WTC11 (cell line): ENCODE measurements at regions not wholly inside any gene's neighbourhood (a gene's known extent, or its start where the extent isn't known, plus 50 kb on each side); places are given as distances from the start of the nearest gene placed in this dataset.

ENCODE experiments used
- ATAC-seq: fragments of 200-7000 bp; cut with Tn5 transposase; 2 replicates; pipeline ENCODE4 v1.10.0; 2021; ENCODE audit warnings: mild to moderate bottlenecking, moderate library complexity
- CTCF ChIA-PET: fragments of 300-600 bp; sonication (Branson Sonifier 250); formaldehyde crosslinking; loops from one replicate; lab custom pipeline; 2021; ENCODE audit warnings: antibody characterized with exemption; lab: Charles Lee
- POLR2A ChIA-PET: fragments of 350-600 bp; sonication (Branson Sonifier 250); formaldehyde crosslinking; loops from one replicate; lab custom pipeline; 2021; ENCODE audit warnings: antibody characterized with exemption; lab: Charles Lee
- DNase-seq: peaks from one replicate; pipeline ENCODE4 v3.0.0; 2021; ENCODE audit warnings: low spot score
- H3K27ac Mint-ChIP-seq: 2 replicates; pipeline ENCODE4 v1.8.0; 2021; ENCODE audit warnings: mixed read lengths
- H3K27me3 Mint-ChIP-seq: 2 replicates; pipeline ENCODE4 v1.8.0; 2021; ENCODE audit warnings: low read depth, mild to moderate bottlenecking, moderate library complexity, mixed read lengths
- H3K36me3 Mint-ChIP-seq: 2 replicates; pipeline ENCODE4 v1.8.0; 2021; ENCODE audit warnings: mixed read lengths
- H3K4me1 Mint-ChIP-seq: 2 replicates; pipeline ENCODE4 v1.8.0; 2022; ENCODE audit warnings: mixed read lengths
- H3K4me3 Mint-ChIP-seq: 2 replicates; pipeline ENCODE4 v1.8.0; 2021; ENCODE audit warnings: mild to moderate bottlenecking, moderate library complexity, mixed read lengths
- H3K9me3 Mint-ChIP-seq: 2 replicates; pipeline ENCODE4 v1.8.0; 2021; ENCODE audit warnings: mixed read lengths
- AFF4 ChIP-seq: sonication (generic); formaldehyde crosslinking; IDR thresholded peaks from 2 replicates; pipeline ENCODE4 v1.8.1; 2023; ENCODE audit warnings: mild to moderate bottlenecking, missing genetic modification reagents, borderline replicate concordance
- ATF3 ChIP-seq: sonication (generic); formaldehyde crosslinking; conservative IDR thresholded peaks from 2 replicates; pipeline ENCODE4 v1.8.1; 2022; ENCODE audit warnings: mild to moderate bottlenecking, missing genetic modification reagents
- ATF6 ChIP-seq: sonication (generic); formaldehyde crosslinking; IDR thresholded peaks from 2 replicates; pipeline ENCODE4 v1.8.1; 2023; ENCODE audit warnings: mild to moderate bottlenecking, missing genetic modification reagents
- FOXP4 ChIP-seq: sonication (generic); formaldehyde crosslinking; IDR thresholded peaks from 2 replicates; pipeline ENCODE4 v1.8.0; 2022; ENCODE audit warnings: mild to moderate bottlenecking, missing genetic modification reagents
- GRHL2 ChIP-seq: fragments of 250-450 bp; sonication (Bioruptor Pico); IDR thresholded peaks from 2 replicates; pipeline ENCODE4 v1.8.0; 2022; ENCODE audit warnings: mild to moderate bottlenecking, moderate library complexity; ENCODE audit not compliant: insufficient replicate concordance, severe bottlenecking
- MLX ChIP-seq: sonication (generic); formaldehyde crosslinking; IDR thresholded peaks from 2 replicates; pipeline ENCODE4 v1.8.1; 2023; ENCODE audit warnings: mild to moderate bottlenecking, missing genetic modification reagents, moderate library complexity
- SMAD4 ChIP-seq: sonication (generic); formaldehyde crosslinking; IDR thresholded peaks from 2 replicates; pipeline ENCODE4 v1.8.0; 2022; ENCODE audit warnings: mild to moderate bottlenecking, missing genetic modification reagents
- STAT6 ChIP-seq: sonication (generic); formaldehyde crosslinking; conservative IDR thresholded peaks from 2 replicates; pipeline ENCODE4 v1.8.1; 2023; ENCODE audit warnings: mild to moderate bottlenecking, low read depth, missing genetic modification reagents, moderate library complexity
- ZBTB21 ChIP-seq: sonication (generic); formaldehyde crosslinking; IDR thresholded peaks from 2 replicates; pipeline ENCODE4 v1.8.1; 2023; ENCODE audit warnings: mild to moderate bottlenecking, missing genetic modification reagents, borderline replicate concordance
- ZNF232 ChIP-seq: sonication (generic); formaldehyde crosslinking; IDR thresholded peaks from 2 replicates; pipeline ENCODE4 v1.8.0; 2022; ENCODE audit warnings: mild to moderate bottlenecking, missing genetic modification reagents
- ZNF263 ChIP-seq: sonication (generic); formaldehyde crosslinking; IDR thresholded peaks from 2 replicates; pipeline ENCODE4 v1.8.1; 2022; ENCODE audit warnings: low read depth, mild to moderate bottlenecking, moderate library complexity, missing genetic modification reagents
- ZNF317 ChIP-seq: sonication (generic); formaldehyde crosslinking; IDR thresholded peaks from 2 replicates; pipeline ENCODE4 v1.8.1; 2023; ENCODE audit warnings: low read depth, mild to moderate bottlenecking, moderate library complexity, missing genetic modification reagents, borderline replicate concordance
- ZNF425 ChIP-seq: fragments of 250-450 bp; sonication (Bioruptor Pico); conservative IDR thresholded peaks from 2 replicates; pipeline ENCODE4 v1.9.0; 2021; ENCODE audit warnings: mild to moderate bottlenecking
- ZNF671 ChIP-seq: fragments of 250-450 bp; sonication (Bioruptor Pico); IDR thresholded peaks from 2 replicates; pipeline ENCODE4 v1.8.0; 2021; ENCODE audit warnings: mild to moderate bottlenecking

- ChIA-PET POLR2A (no interaction called here), CTCF (no interaction called here)
- TF ChIP-seq SMAD4 (CRISPR knock-in tag): no peak
- no peak for TF ChIP-seq ZNF263 (CRISPR knock-in tag)
- TF ChIP-seq STAT6 (CRISPR knock-in tag): no peak
- TF ChIP-seq ZNF425: no peak
- no peak for TF ChIP-seq FOXP4 (CRISPR knock-in tag)
- no peak for TF ChIP-seq AFF4
- TF ChIP-seq ATF3 (CRISPR knock-in tag): no peak
- no peak for TF ChIP-seq ZBTB21
- TF ChIP-seq GRHL2 (CRISPR knock-in tag): no peak
- TF ChIP-seq ZNF317 (CRISPR knock-in tag): no peak
- no peak for TF ChIP-seq ZNF671 (CRISPR knock-in tag)
- no peak for TF ChIP-seq ZNF232
- TF ChIP-seq MLX (CRISPR knock-in tag): no peak
- no peak for TF ChIP-seq ATF6
- peaks cover 3% of the 10 kb centered on the region; the same call in 1 of the 2 replicates for H3K4me1 Mint-ChIP-seq
- DNase-seq (no peak), ATAC-seq (no peak)
- H3K9me3 Mint-ChIP-seq: no peaks in the 10 kb centered on the region
- no peaks in the 10 kb centered on the region for H3K36me3 Mint-ChIP-seq
- H3K4me3 Mint-ChIP-seq: no peak overlapping the region
- H3K27ac Mint-ChIP-seq: no peak overlapping the region
- no peaks in the 10 kb centered on the region for H3K27me3 Mint-ChIP-seq
Observed at GRCh38 chr5:60519372-60519771, 180.6 kb downstream of the DEPDC1B start.
